ENCODE measurements at regions not wholly inside any gene's neighbourhood (a gene's known extent, or its start where the extent isn't known, plus 50 kb on each side); places are given as distances from the start of the nearest gene placed in this dataset.
A peak's percentile ranks its signal among the peaks of the same experiment; 100 is the strongest.
"Not testable (repeated sequence)": the region's sequence is repeated elsewhere in the genome, so short reads cannot be mapped to it uniquely, and the experiment has no call there.

GRCh38 chrX:116526010-116526409 is 63.2 kb upstream of the CT83 start:
- Histone ChIP-seq H3K9ac (ENCODE audit: insufficient read length, low read depth) (no peak overlapping the region), H3K36me3 (ENCODE audit: insufficient read depth, insufficient read length, low read length) (no peaks in the 10 kb centered on the region), H3K27me3 (ENCODE audit: insufficient read depth, insufficient read length) (no peaks in the 10 kb centered on the region), H3K9me3 (ENCODE audit: insufficient read depth, low read length) (no peaks in the 10 kb centered on the region), H3K4me3 (ENCODE audit: insufficient read length, low read depth) (no peak overlapping the region), H3K4me1 (ENCODE audit: insufficient read depth, insufficient read length) (no peaks in the 10 kb centered on the region)
- no peak for TF ChIP-seq YY1 (IDR thresholded peaks at IDR 0.05; ENCODE audit: insufficient read depth, insufficient read length)
- TF ChIP-seq ZNF274 (IDR thresholded peaks at IDR 0.05; ENCODE audit: low read depth, low read length), result no peak
- TF ChIP-seq SUZ12 (IDR thresholded peaks at IDR 0.05; ENCODE audit: extremely low read depth, insufficient read depth, insufficient read length), result no peak
- DNase-seq (ENCODE audit: low read depth, low spot score), result no peak

- peak overlapping the region; percentile 24 for H3K4me3 ChIP-seq (ENCODE audit: insufficient read length, low read depth)
- H3K9ac ChIP-seq (ENCODE audit: insufficient read length, low read depth), result peak overlapping the region; percentile 56
- H3K9me3 ChIP-seq (ENCODE audit: insufficient read depth, low read length); H3K36me3 ChIP-seq (ENCODE audit: insufficient read depth, insufficient read length, low read length); H3K27me3 ChIP-seq (ENCODE audit: insufficient read depth, insufficient read length); DNase-seq (ENCODE audit: low read depth, low spot score); H3K4me1 ChIP-seq (ENCODE audit: insufficient read depth, insufficient read length): not testable (repeated sequence)
These were observed 57.5 kb upstream of the CT83 start for GRCh38 chrX:116520280-116520679.

Data from NT2/D1 (cell line).